GM12878 (cell line): ENCODE measurements at regions not wholly inside any gene's neighbourhood (a gene's known extent, or its start where the extent isn't known, plus 50 kb on each side); places are given as distances from the start of the nearest gene placed in this dataset.

Experiments
- ATAC-seq: fragments of 200-7000 bp; cut with Tn5 transposase; 3 replicates; pipeline ENCODE4 v1.9.1; 2020; ENCODE audit warnings: mild to moderate bottlenecking, moderate library complexity
- BruUV-seq: library from RNA; stranded (reverse); fragments of 400-500 nt; replicated peaks from 2 replicates; lab custom pipeline; 2021; lab: Mats Ljungman, UMichigan
- CTCF ChIA-PET: fragments of 300-600 bp; sonication (Branson Sonifier 250); formaldehyde crosslinking; extraction: SDS; loops from one replicate; lab custom pipeline; 2021; ENCODE audit warnings: inconsistent platforms; lab: Yijun Ruan, JAX
- POLR2A ChIA-PET: fragments of 350-600 bp; formaldehyde crosslinking; extraction: SDS; loops from one replicate; lab custom pipeline; 2021; ENCODE audit warnings: inconsistent platforms; lab: Charles Lee
- RAD21 ChIA-PET: fragments of 300-600 bp; sonication (Branson Sonifier 250); formaldehyde crosslinking; loops from one replicate; lab custom pipeline; 2023; ENCODE audit warnings: antibody characterized with exemption; ENCODE audit not compliant: unreplicated experiment; lab: Charles Lee
- SMC1A ChIA-PET: fragments of 300-600 bp; sonication (Branson Sonifier 250); formaldehyde crosslinking; loops from one replicate; lab custom pipeline; 2023; ENCODE audit not compliant: unreplicated experiment, uncharacterized antibody; lab: Charles Lee
- DNase-seq: peaks from one replicate; pipeline ENCODE4 v3.0.0-alpha.2; 2011; ENCODE audit warnings: low read depth, low spot score
- FAIRE-seq: peaks from 3 replicates; lab custom pipeline; 2011; peaks lifted over from hg19 to GRCh38; lab: Jason Lieb, UNC
- H2AFZ ChIP-seq: 2 replicates; pipeline ENCODE4 v1.6.0; 2011; ENCODE audit warnings: low read depth, low read length, control low read depth; ENCODE audit not compliant: control insufficient read depth
- H3K27ac ChIP-seq: 2 replicates; pipeline ENCODE4 v1.5.1; 2011; ENCODE audit warnings: control low read depth; ENCODE audit not compliant: control insufficient read depth, insufficient read depth
- H3K27me3 ChIP-seq, 2 experiments: replicated peaks in 1 of 2; 2 replicates each; pipeline versions ENCODE4 v1.6.0 to v1.6.1; 2011; ENCODE audit warnings: low read length in 1 of 2; ENCODE audit not compliant: control insufficient read depth in 2 of 2, insufficient read depth in 2 of 2
- H3K36me3 ChIP-seq, 2 experiments: 2 replicates each; pipeline ENCODE4 v1.5.1; 2011; ENCODE audit warnings: low read length in 1 of 2; ENCODE audit not compliant: control insufficient read depth in 2 of 2, insufficient read depth in 2 of 2
- H3K4me1 ChIP-seq: 2 replicates; pipeline ENCODE4 v1.6.1; 2011; ENCODE audit warnings: mild to moderate bottlenecking, low read length, moderate library complexity, mixed read lengths; ENCODE audit not compliant: control insufficient read depth, insufficient read depth
- H3K4me2 ChIP-seq: 2 replicates; pipeline ENCODE4 v1.6.0; 2011; ENCODE audit warnings: control low read depth; ENCODE audit not compliant: control insufficient read depth, insufficient read depth
- H3K4me3 ChIP-seq: fragments of 200-600 bp; sonication (generic); 2 replicates; pipeline ENCODE4 v1.5.1; 2016
- H3K79me2 ChIP-seq: 2 replicates; pipeline ENCODE4 v1.6.0; 2011; ENCODE audit warnings: low read length; ENCODE audit not compliant: control insufficient read depth, insufficient read depth
- H3K9ac ChIP-seq: 2 replicates; pipeline ENCODE4 v1.8.0; 2011; ENCODE audit warnings: low read length, control low read depth, mixed read lengths; ENCODE audit not compliant: control insufficient read depth, insufficient read depth
- H3K9me3 ChIP-seq: replicated peaks from 3 replicates; pipeline ENCODE4 v1.5.1; 2011; ENCODE audit warnings: mild to moderate bottlenecking, low read length; ENCODE audit not compliant: control insufficient read depth, insufficient read depth
- H4K20me1 ChIP-seq: 2 replicates; pipeline ENCODE4 v1.6.0; 2011; ENCODE audit not compliant: control insufficient read depth, insufficient read depth
- BCL3 ChIP-seq: IDR thresholded peaks from 2 replicates; pipeline ENCODE4 v1.6.1; 2011; ENCODE audit warnings: borderline replicate concordance, low read depth, mild to moderate bottlenecking, moderate library complexity, low read length; ENCODE audit not compliant: insufficient read depth, poor library complexity, severe bottlenecking
- CTCF ChIP-seq, 3 experiments: IDR thresholded peaks in 2 of 3; conservative IDR thresholded peaks in 1 of 3; 2 replicates each; pipeline ENCODE4 v1.5.1; 2011; ENCODE audit warnings: low read depth in 3 of 3, low read length in 3 of 3, mild to moderate bottlenecking in 3 of 3, control low read depth in 2 of 3, moderate library complexity in 2 of 3, inconsistent platforms in 1 of 3, mixed read lengths in 1 of 3; ENCODE audit not compliant: control insufficient read depth in 2 of 3, insufficient read depth in 1 of 3; ENCODE audit errors: extremely low read depth in 1 of 3
- E4F1 ChIP-seq: fragments of 450-650 bp; IDR thresholded peaks from 2 replicates; pipeline ENCODE4 v1.6.1; 2018; ENCODE audit warnings: borderline replicate concordance, mild to moderate bottlenecking; ENCODE audit not compliant: partially characterized antibody
- KAT2A ChIP-seq: conservative IDR thresholded peaks from 2 replicates; pipeline ENCODE4 v1.6.1; 2011; ENCODE audit warnings: low read depth, low read length; ENCODE audit not compliant: control insufficient read depth
- NFXL1 ChIP-seq: fragments of 450-650 bp; IDR thresholded peaks from 2 replicates; pipeline ENCODE4 v1.6.1; 2017; ENCODE audit warnings: antibody characterized with exemption, mild to moderate bottlenecking, borderline replicate concordance
- SUZ12 ChIP-seq: fragments of 200-600 bp; sonication (generic); IDR thresholded peaks from one replicate; pipeline ENCODE4 v1.6.1; 2018; ENCODE audit warnings: antibody characterized with exemption, mild to moderate bottlenecking; ENCODE audit not compliant: unreplicated experiment
- USF1 ChIP-seq: IDR thresholded peaks from 2 replicates; pipeline ENCODE4 v1.6.1; 2011; ENCODE audit warnings: borderline replicate concordance, low read depth, mild to moderate bottlenecking, moderate library complexity, mixed read lengths, low read length; ENCODE audit not compliant: insufficient read depth; ENCODE audit errors: extremely low read length
- WGBS: methylation state at CpG from one replicate; pipeline ENCODE4 v1.1.6; 2016; ENCODE audit warnings: low lambda C conversion rate; ENCODE audit not compliant: insufficient replicate concordance, insufficient coverage; ENCODE audit errors: missing lambda C conversion rate; 5-methylcytosine and 5-hydroxymethylcytosine counted together
- in situ Hi-C: fragments of 300-500 bp; cut with MboI; formaldehyde crosslinking; loops from 9 replicates; pipeline ENCODE4 v1.14.3; 2018; ENCODE audit warnings: mixed read lengths
- intact Hi-C: fragments of 100-400 bp; cut with micrococcal nuclease; formaldehyde crosslinking; loops from one replicate; pipeline ENCODE4 v1.14.2; 2022; ENCODE audit not compliant: unreplicated experiment

GRCh38 chr2:128441341-128442052, 122.8 kb upstream of the HS6ST1 start:
- DNase-seq: no peak
- no peaks in the 10 kb centered on the region for H3K9me3 ChIP-seq
- in situ Hi-C loops: no loop called here
- WGBS: 46% methylated on average over 17 of the region's 18 CpGs
- no peaks in the 10 kb centered on the region for H4K20me1 ChIP-seq
- no peak overlapping the region for H3K9ac ChIP-seq
- RAD21 ChIA-PET: no interaction called here
- ATAC-seq: no peak
- FAIRE-seq: no peak
- no peak overlapping the region for H2AFZ ChIP-seq
- no peaks in the 10 kb centered on the region for H3K36me3 ChIP-seq
- no peak overlapping the region for H3K27ac ChIP-seq
- SMC1A ChIA-PET: no interaction called here
- no peaks in the 10 kb centered on the region for H3K79me2 ChIP-seq
- CTCF ChIA-PET: no interaction called here
- H3K4me1 ChIP-seq: no peaks in the 10 kb centered on the region
- peaks cover 0 to 2% of the 10 kb centered on the region in 2 experiments; a peak in 1 of 4 replicates for H3K27me3 ChIP-seq
- H3K4me2 ChIP-seq: no peak overlapping the region
- no TSS peak for BruUV-seq
- intact Hi-C loops: no loop called here
- no peak overlapping the region for H3K4me3 ChIP-seq
- POLR2A ChIA-PET: no interaction called here
- TF ChIP-seq KAT2A (no peak), NFXL1 (no peak), USF1 (no peak), E4F1 (no peak), BCL3 (no peak), CTCF (IDR thresholded peaks at IDR 0.05 in 2 of 3, conservative IDR thresholded peaks at IDR 0.05 in 1 of 3; ENCODE audit: control insufficient read depth in 2 of 3, extremely low read depth in 1 of 3, insufficient read depth in 1 of 3, low read depth in 3 of 3, low read length in 3 of 3) (no peak), SUZ12 (no peak)
